ENCODE measurements at regions not wholly inside any gene's neighbourhood (a gene's known extent, or its start where the extent isn't known, plus 50 kb on each side); places are given as distances from the start of the nearest gene placed in this dataset.

GRCh38 chr12:42677461-42677860 lies 87.9 kb upstream of the PRICKLE1 start:
- H4K20me1 ChIP-seq (ENCODE audit: insufficient read depth, poor library complexity, severe bottlenecking) = no peaks in the 10 kb centered on the region
- H3K4me3 ChIP-seq = no peak overlapping the region
- DNase-seq (ENCODE audit: low spot score) = no peak
- H3K27ac ChIP-seq = no peak overlapping the region
- peaks cover 10% of the 10 kb centered on the region for H3K4me1 ChIP-seq (ENCODE audit: insufficient read depth)
- no peaks in the 10 kb centered on the region for H3K36me3 ChIP-seq (replicated peaks; ENCODE audit: insufficient read depth, low read depth)
- no peak overlapping the region for H3K4me2 ChIP-seq
- no peaks in the 10 kb centered on the region for H3K27me3 ChIP-seq
- TF ChIP-seq EZH2 (IDR thresholded peaks at IDR 0.05; ENCODE audit: borderline replicate concordance) (no peak), EZH2phosphoT487 (IDR thresholded peaks at IDR 0.05; ENCODE audit: low read depth, severe bottlenecking, unreplicated experiment) (no peak)
- TF ChIP-seq, protein P1, sequence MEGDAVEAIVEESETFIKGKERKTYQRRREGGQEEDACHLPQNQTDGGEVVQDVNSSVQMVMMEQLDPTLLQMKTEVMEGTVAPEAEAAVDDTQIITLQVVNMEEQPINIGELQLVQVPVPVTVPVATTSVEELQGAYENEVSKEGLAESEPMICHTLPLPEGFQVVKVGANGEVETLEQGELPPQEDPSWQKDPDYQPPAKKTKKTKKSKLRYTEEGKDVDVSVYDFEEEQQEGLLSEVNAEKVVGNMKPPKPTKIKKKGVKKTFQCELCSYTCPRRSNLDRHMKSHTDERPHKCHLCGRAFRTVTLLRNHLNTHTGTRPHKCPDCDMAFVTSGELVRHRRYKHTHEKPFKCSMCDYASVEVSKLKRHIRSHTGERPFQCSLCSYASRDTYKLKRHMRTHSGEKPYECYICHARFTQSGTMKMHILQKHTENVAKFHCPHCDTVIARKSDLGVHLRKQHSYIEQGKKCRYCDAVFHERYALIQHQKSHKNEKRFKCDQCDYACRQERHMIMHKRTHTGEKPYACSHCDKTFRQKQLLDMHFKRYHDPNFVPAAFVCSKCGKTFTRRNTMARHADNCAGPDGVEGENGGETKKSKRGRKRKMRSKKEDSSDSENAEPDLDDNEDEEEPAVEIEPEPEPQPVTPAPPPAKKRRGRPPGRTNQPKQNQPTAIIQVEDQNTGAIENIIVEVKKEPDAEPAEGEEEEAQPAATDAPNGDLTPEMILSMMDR (IDR thresholded peaks at IDR 0.05; ENCODE audit: poor library complexity) = no peak
- H2AFZ ChIP-seq = no peak overlapping the region
- 72% methylated on average over 2 of the region's 2 CpGs for WGBS (ENCODE audit: low lambda C conversion rate, missing lambda C conversion rate)
- H3K9me3 ChIP-seq (ENCODE audit: low read depth) = no peaks in the 10 kb centered on the region
- H3K9me2 ChIP-seq (replicated peaks; ENCODE audit: insufficient read depth) = no peaks in the 10 kb centered on the region
- H3K79me2 ChIP-seq = no peaks in the 10 kb centered on the region

- no peaks in the 10 kb centered on the region for H3K9me3 ChIP-seq (ENCODE audit: low read depth)
- no peak overlapping the region for H2AFZ ChIP-seq
- H3K27ac ChIP-seq = no peak overlapping the region
- TF ChIP-seq, protein P1 (IDR thresholded peaks at IDR 0.05; ENCODE audit: poor library complexity) = no peak
- TF ChIP-seq EZH2 (IDR thresholded peaks at IDR 0.05; ENCODE audit: borderline replicate concordance) (no peak), EZH2phosphoT487 (IDR thresholded peaks at IDR 0.05; ENCODE audit: low read depth, severe bottlenecking, unreplicated experiment) (no peak)
- no peak overlapping the region for H3K4me2 ChIP-seq
- H3K4me3 ChIP-seq = no peak overlapping the region
- H4K20me1 ChIP-seq (ENCODE audit: insufficient read depth, poor library complexity, severe bottlenecking) = no peaks in the 10 kb centered on the region
- no peak for DNase-seq (ENCODE audit: low spot score)
- H3K4me1 ChIP-seq (ENCODE audit: insufficient read depth) = peaks cover 6% of the 10 kb centered on the region
- H3K79me2 ChIP-seq = no peaks in the 10 kb centered on the region
- H3K9me2 ChIP-seq (replicated peaks; ENCODE audit: insufficient read depth) = no peaks in the 10 kb centered on the region
- WGBS (ENCODE audit: low lambda C conversion rate, missing lambda C conversion rate) = 81% methylated on average over 3 of the region's 3 CpGs
- H3K27me3 ChIP-seq = no peaks in the 10 kb centered on the region
- H3K36me3 ChIP-seq (replicated peaks; ENCODE audit: insufficient read depth, low read depth) = no peaks in the 10 kb centered on the region
These were observed 84.0 kb upstream of the PRICKLE1 start for GRCh38 chr12:42673535-42673934.

DNA sequence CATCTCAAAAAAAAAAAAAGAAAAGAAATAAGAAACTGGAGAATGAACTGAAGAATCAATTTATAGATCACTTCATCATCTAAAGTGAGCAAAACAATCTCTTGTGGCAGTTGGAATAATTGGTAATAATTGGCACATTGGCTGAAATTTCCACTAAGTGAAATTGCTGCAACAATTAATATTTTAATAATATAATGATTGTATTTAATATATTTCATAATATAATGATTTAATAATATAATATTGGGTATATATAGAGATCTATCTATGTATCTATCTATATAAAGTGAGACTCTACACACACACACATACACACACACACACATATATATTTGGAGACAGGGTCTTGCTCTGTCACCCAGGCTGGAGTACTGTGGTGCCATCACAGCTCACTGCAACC lies 81.2 kb upstream of the PRICKLE1 start:
- no peaks in the 10 kb centered on the region for H3K9me2 ChIP-seq (replicated peaks; ENCODE audit: insufficient read depth)
- no peak overlapping the region for H3K27ac ChIP-seq
- no peaks in the 10 kb centered on the region for H3K9me3 ChIP-seq (ENCODE audit: low read depth)
- H3K4me3 ChIP-seq = no peak overlapping the region
- DNase-seq (ENCODE audit: low spot score) = no peak
- no peaks in the 10 kb centered on the region for H4K20me1 ChIP-seq (ENCODE audit: insufficient read depth, poor library complexity, severe bottlenecking)
- H2AFZ ChIP-seq = no peak overlapping the region
- no peak for TF ChIP-seq EZH2 (IDR thresholded peaks at IDR 0.05; ENCODE audit: borderline replicate concordance)
- TF ChIP-seq, protein P1 (IDR thresholded peaks at IDR 0.05; ENCODE audit: poor library complexity) = no peak
- no peak for TF ChIP-seq EZH2phosphoT487 (IDR thresholded peaks at IDR 0.05; ENCODE audit: low read depth, severe bottlenecking, unreplicated experiment)
- no peaks in the 10 kb centered on the region for H3K79me2 ChIP-seq
- H3K36me3 ChIP-seq (replicated peaks; ENCODE audit: insufficient read depth, low read depth) = no peaks in the 10 kb centered on the region
- H3K4me1 ChIP-seq (ENCODE audit: insufficient read depth) = peaks cover 6% of the 10 kb centered on the region
- H3K4me2 ChIP-seq = no peak overlapping the region
- no peaks in the 10 kb centered on the region for H3K27me3 ChIP-seq

DNA sequence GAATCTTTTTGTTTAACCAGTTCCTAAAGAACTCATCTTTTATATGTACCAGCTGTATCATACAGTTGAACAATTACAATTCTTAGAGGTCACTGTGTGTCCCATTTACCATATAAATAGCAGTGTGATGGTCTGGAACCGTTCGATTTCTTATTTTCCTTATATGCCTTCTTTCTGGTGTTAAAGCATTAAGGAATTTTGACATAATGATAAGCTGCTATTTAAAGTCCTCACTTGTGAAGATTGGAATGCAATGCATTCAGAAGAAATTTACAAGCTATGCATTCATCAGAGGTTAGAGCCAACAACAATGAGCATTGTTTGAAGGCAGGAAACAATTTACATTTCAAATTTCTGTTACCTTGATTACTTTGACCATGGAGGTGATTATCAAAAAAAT lies 80.0 kb upstream of the PRICKLE1 start:
- no peaks in the 10 kb centered on the region for H3K36me3 ChIP-seq (replicated peaks; ENCODE audit: insufficient read depth, low read depth)
- peaks cover 6% of the 10 kb centered on the region for H3K4me1 ChIP-seq (ENCODE audit: insufficient read depth)
- no peaks in the 10 kb centered on the region for H3K79me2 ChIP-seq
- no peaks in the 10 kb centered on the region for H3K27me3 ChIP-seq
- TF ChIP-seq, protein P1 (IDR thresholded peaks at IDR 0.05; ENCODE audit: poor library complexity) = no peak
- no peak for TF ChIP-seq EZH2phosphoT487 (IDR thresholded peaks at IDR 0.05; ENCODE audit: low read depth, severe bottlenecking, unreplicated experiment)
- TF ChIP-seq EZH2 (IDR thresholded peaks at IDR 0.05; ENCODE audit: borderline replicate concordance) = no peak
- H3K9me2 ChIP-seq (replicated peaks; ENCODE audit: insufficient read depth) = no peaks in the 10 kb centered on the region
- H3K27ac ChIP-seq = no peak overlapping the region
- H3K4me2 ChIP-seq = no peak overlapping the region
- H3K4me3 ChIP-seq = no peak overlapping the region
- H2AFZ ChIP-seq = no peak overlapping the region
- DNase-seq (ENCODE audit: low spot score) = no peak
- H3K9me3 ChIP-seq (ENCODE audit: low read depth) = no peaks in the 10 kb centered on the region
- H4K20me1 ChIP-seq (ENCODE audit: insufficient read depth, poor library complexity, severe bottlenecking) = no peaks in the 10 kb centered on the region
- WGBS (ENCODE audit: low lambda C conversion rate, missing lambda C conversion rate) = 26% methylated on average over 2 of the region's 2 CpGs
